IMR-90 (cell line): ENCODE measurements at regions not wholly inside any gene's neighbourhood (a gene's known extent, or its start where the extent isn't known, plus 50 kb on each side); places are given as distances from the start of the nearest gene placed in this dataset.

Experiments used
- ATAC-seq: fragments of 200-7000 bp; cut with Tn5 transposase; 2 replicates; pipeline ENCODE4 v1.9.1; 2020; ENCODE audit warnings: low read depth, mild to moderate bottlenecking, moderate library complexity
- BruUV-seq: library from RNA; stranded (reverse); fragments of 400-500 nt; replicated peaks from 2 replicates; lab custom pipeline; 2021; lab: Mats Ljungman, UMichigan
- CTCF ChIA-PET: fragments of 300-600 bp; formaldehyde crosslinking; extraction: SDS; loops from one replicate; lab custom pipeline; 2021; ENCODE audit warnings: antibody characterized with exemption; lab: Yijun Ruan, JAX
- POLR2A ChIA-PET: fragments of 300-600 bp; sonication (Branson Sonifier 250); formaldehyde crosslinking; loops from one replicate; lab custom pipeline; 2022; ENCODE audit warnings: antibody characterized with exemption; ENCODE audit not compliant: unreplicated experiment; lab: Charles Lee
- DNase-seq: peaks from one replicate; pipeline ENCODE4 v3.0.0; 2013
- H2AFZ ChIP-seq: replicated peaks from 2 replicates; pipeline ENCODE3; 2013; ENCODE audit warnings: low read length, mild to moderate bottlenecking; ENCODE audit not compliant: poor library complexity
- H2AK5ac ChIP-seq: 2 replicates; pipeline ENCODE4 v1.6.1; 2013; ENCODE audit warnings: low read depth, low read length, inconsistent platforms
- H2AK9ac ChIP-seq: replicated peaks from 2 replicates; pipeline ENCODE3; 2013; ENCODE audit warnings: mild to moderate bottlenecking, low read depth, low read length, moderate library complexity; ENCODE audit not compliant: poor library complexity
- H2BK120ac ChIP-seq: 2 replicates; pipeline ENCODE4 v1.6.1; 2013; ENCODE audit warnings: low read depth, low read length, inconsistent platforms
- H2BK15ac ChIP-seq: 3 replicates; pipeline ENCODE4 v1.6.1; 2013; ENCODE audit warnings: low read depth, low read length, inconsistent platforms
- H2BK20ac ChIP-seq: 2 replicates; pipeline ENCODE4 v1.6.1; 2013; ENCODE audit warnings: low read depth, mild to moderate bottlenecking, inconsistent platforms, low read length, moderate library complexity
- H2BK5ac ChIP-seq: 2 replicates; pipeline ENCODE4 v1.6.1; 2013; ENCODE audit warnings: mild to moderate bottlenecking, low read depth, low read length, inconsistent platforms; ENCODE audit not compliant: poor library complexity, severe bottlenecking
- H3K14ac ChIP-seq: replicated peaks from 2 replicates; pipeline ENCODE4 v1.6.1; 2013; ENCODE audit warnings: low read depth, low read length, inconsistent platforms
- H3K18ac ChIP-seq: 2 replicates; pipeline ENCODE4 v1.6.1; 2013; ENCODE audit warnings: low read depth, low read length, control low read depth
- H3K23ac ChIP-seq: 2 replicates; pipeline ENCODE4 v1.6.1; 2013; ENCODE audit warnings: low read depth, low read length, inconsistent platforms
- H3K27ac ChIP-seq: 2 replicates; pipeline ENCODE4 v1.5.1; 2013; ENCODE audit warnings: mild to moderate bottlenecking, control low read depth, low read length; ENCODE audit not compliant: insufficient read depth
- H3K27me3 ChIP-seq: 2 replicates; pipeline ENCODE4 v1.6.1; 2013; ENCODE audit warnings: low read length; ENCODE audit not compliant: control insufficient read depth, insufficient read depth
- H3K36me3 ChIP-seq: 2 replicates; pipeline ENCODE4 v1.6.1; 2013; ENCODE audit warnings: low read length, mixed read lengths; ENCODE audit not compliant: control insufficient read depth, insufficient read depth
- H3K4ac ChIP-seq: 2 replicates; pipeline ENCODE4 v1.6.1; 2013; ENCODE audit warnings: low read depth, low read length, inconsistent platforms
- H3K4me1 ChIP-seq: 2 replicates; pipeline ENCODE4 v1.6.1; 2013; ENCODE audit warnings: low read length, mixed read lengths; ENCODE audit not compliant: control insufficient read depth, insufficient read depth
- H3K4me2 ChIP-seq: 2 replicates; pipeline ENCODE4 v1.6.1; 2013; ENCODE audit warnings: low read depth, mild to moderate bottlenecking, control low read depth, low read length, moderate library complexity
- H3K4me3 ChIP-seq: 2 replicates; pipeline ENCODE4 v1.5.1; 2013; ENCODE audit warnings: low read depth, mild to moderate bottlenecking, control low read depth, low read length, moderate library complexity; ENCODE audit not compliant: insufficient read depth
- H3K56ac ChIP-seq: 2 replicates; pipeline ENCODE4 v1.6.1; 2013; ENCODE audit warnings: low read length, inconsistent platforms; ENCODE audit not compliant: insufficient read depth; ENCODE audit errors: extremely low read depth
- H3K79me1 ChIP-seq, 2 experiments: 2 replicates each; pipeline ENCODE4 v1.6.1; 2013; ENCODE audit warnings: low read length in 2 of 2, inconsistent platforms in 1 of 2, low read depth in 1 of 2
- H3K9ac ChIP-seq: 2 replicates; pipeline ENCODE4 v1.6.1; 2013; ENCODE audit warnings: low read depth, low read length, control low read depth
- H3K9me1 ChIP-seq: 2 replicates; pipeline ENCODE4 v1.6.1; 2013; ENCODE audit warnings: low read length, inconsistent platforms; ENCODE audit not compliant: insufficient read depth
- H3K9me3 ChIP-seq: 2 replicates; pipeline ENCODE4 v1.6.1; 2013; ENCODE audit warnings: low read length; ENCODE audit not compliant: control insufficient read depth, insufficient read depth
- H4K20me1 ChIP-seq: 2 replicates; pipeline ENCODE4 v1.6.1; 2013; ENCODE audit warnings: low read length, inconsistent platforms; ENCODE audit not compliant: insufficient read depth
- H4K5ac ChIP-seq: 2 replicates; pipeline ENCODE4 v1.6.1; 2013; ENCODE audit warnings: mild to moderate bottlenecking, low read depth, low read length, control low read depth
- H4K8ac ChIP-seq, 2 experiments: 2 replicates each; pipeline ENCODE4 v1.6.1; 2013; ENCODE audit warnings: low read depth in 2 of 2, low read length in 2 of 2, control low read depth in 1 of 2, inconsistent platforms in 1 of 2
- H4K91ac ChIP-seq: 2 replicates; pipeline ENCODE4 v1.6.1; 2013; ENCODE audit warnings: low read depth, low read length, inconsistent platforms; ENCODE audit not compliant: insufficient read depth
- CHD1 ChIP-seq: IDR thresholded peaks from 2 replicates; pipeline ENCODE4 v1.6.1; 2012; ENCODE audit warnings: low read depth, low read length, improper control_type of control experiment
- MXI1 ChIP-seq: IDR thresholded peaks from 2 replicates; pipeline ENCODE4 v1.6.1; 2012; ENCODE audit warnings: low read depth, mild to moderate bottlenecking, low read length, moderate library complexity, borderline replicate concordance
- RAD21 ChIP-seq: IDR thresholded peaks from 2 replicates; pipeline ENCODE4 v1.6.1; 2012; ENCODE audit warnings: low read length, improper control_type of control experiment
- RFX5 ChIP-seq: IDR thresholded peaks from 2 replicates; pipeline ENCODE4 v1.8.0; 2012; ENCODE audit warnings: low read depth, mild to moderate bottlenecking, low read length, moderate library complexity
- WGBS, 2 experiments: methylation state at CpG; one replicate each; pipeline versions ENCODE4 v1.1.5 to v1.1.7; 2013; ENCODE audit warnings: missing lambda C conversion rate in 2 of 2; ENCODE audit not compliant: insufficient read length in 1 of 2; ENCODE audit errors: extremely low coverage in 2 of 2; 5-methylcytosine and 5-hydroxymethylcytosine counted together
- dilution Hi-C: fragments of 300-500 bp; cut with HindIII; formaldehyde crosslinking; loops from one replicate; pipeline ENCODE4 v1.14.3; 2018; ENCODE audit warnings: low sequenced_read_pairs; ENCODE audit not compliant: unreplicated experiment
- in situ Hi-C: fragments of 300-500 bp; cut with MboI; formaldehyde crosslinking; loops from 3 replicates; pipeline ENCODE4 v1.14.3; 2019; ENCODE audit warnings: low sequenced_read_pairs, inconsistent platforms, mixed read lengths
- intact Hi-C: fragments of 100-400 bp; cut with micrococcal nuclease; formaldehyde crosslinking; loops from 2 replicates; pipeline ENCODE4 v1.10.0; 2022
- TF ChIP-seq, protein P1 (sequence below): fragments of 150-350 bp; IDR thresholded peaks from 2 replicates; pipeline ENCODE4 v1.6.1; 2017; ENCODE audit warnings: mild to moderate bottlenecking, antibody characterized with exemption, low read length, low read depth
- TF ChIP-seq, protein P2 (sequence below): conservative IDR thresholded peaks from 2 replicates; pipeline ENCODE4 v1.5.1; 2012; ENCODE audit warnings: mild to moderate bottlenecking, low read depth, low read length, improper control_type of control experiment

DNA sequence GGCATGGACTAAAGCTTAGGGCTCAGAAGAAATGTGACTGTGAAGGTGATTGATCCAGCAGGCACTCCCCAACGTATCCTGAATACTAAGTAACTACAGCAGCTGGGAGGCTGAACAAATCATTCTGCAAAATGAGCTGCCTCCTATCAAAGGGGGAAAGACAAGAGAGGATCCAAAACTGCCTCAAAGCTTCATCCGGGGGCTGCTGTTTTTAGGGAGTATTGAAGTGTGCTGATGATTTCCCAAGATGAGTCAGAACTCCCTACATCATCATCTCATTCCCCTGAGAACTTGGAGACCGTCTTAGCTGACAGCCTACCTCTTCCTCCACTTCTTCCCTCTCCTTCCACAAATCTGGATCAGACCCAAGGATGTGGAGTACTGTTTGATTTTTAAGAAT is 108.4 kb upstream of the GRAMD1B start:
- Histone ChIP-seq H3K27me3 (peaks cover 36% of the 10 kb centered on the region), H3K36me3 (no peaks in the 10 kb centered on the region), H3K4me3 (no peak overlapping the region), H3K56ac (no peak overlapping the region), H3K9ac (no peak overlapping the region), H2AFZ (no peak overlapping the region), H4K20me1 (no peaks in the 10 kb centered on the region), H3K9me1 (no peaks in the 10 kb centered on the region), H4K8ac (no peak overlapping the region), H3K14ac (no peak overlapping the region), H3K79me1 (no peaks in the 10 kb centered on the region), H4K5ac (no peak overlapping the region), H2AK5ac (no peak overlapping the region), H2BK15ac (no peak overlapping the region), H3K4me1 (no peaks in the 10 kb centered on the region), H3K18ac (no peak overlapping the region), H2BK5ac (no peak overlapping the region), H3K4ac (no peak overlapping the region), H3K27ac (no peak overlapping the region), H3K4me2 (no peak overlapping the region), H4K91ac (no peak overlapping the region), H2BK120ac (no peak overlapping the region), H2AK9ac (no peak overlapping the region), H3K9me3 (no peaks in the 10 kb centered on the region), H3K23ac (no peak overlapping the region), H2BK20ac (no peak overlapping the region)
- dilution Hi-C loops (no loop called here), in situ Hi-C loops (no loop called here), intact Hi-C loops (no loop called here)
- ATAC-seq (no peak), DNase-seq (no peak)
- ChIA-PET POLR2A (no interaction called here), CTCF (no interaction called here)
- no TSS peak for BruUV-seq
- TF ChIP-seq, protein P1, sequence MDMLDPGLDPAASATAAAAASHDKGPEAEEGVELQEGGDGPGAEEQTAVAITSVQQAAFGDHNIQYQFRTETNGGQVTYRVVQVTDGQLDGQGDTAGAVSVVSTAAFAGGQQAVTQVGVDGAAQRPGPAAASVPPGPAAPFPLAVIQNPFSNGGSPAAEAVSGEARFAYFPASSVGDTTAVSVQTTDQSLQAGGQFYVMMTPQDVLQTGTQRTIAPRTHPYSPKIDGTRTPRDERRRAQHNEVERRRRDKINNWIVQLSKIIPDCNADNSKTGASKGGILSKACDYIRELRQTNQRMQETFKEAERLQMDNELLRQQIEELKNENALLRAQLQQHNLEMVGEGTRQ = no peak
- no peak for TF ChIP-seq MXI1
- TF ChIP-seq, protein P2, sequence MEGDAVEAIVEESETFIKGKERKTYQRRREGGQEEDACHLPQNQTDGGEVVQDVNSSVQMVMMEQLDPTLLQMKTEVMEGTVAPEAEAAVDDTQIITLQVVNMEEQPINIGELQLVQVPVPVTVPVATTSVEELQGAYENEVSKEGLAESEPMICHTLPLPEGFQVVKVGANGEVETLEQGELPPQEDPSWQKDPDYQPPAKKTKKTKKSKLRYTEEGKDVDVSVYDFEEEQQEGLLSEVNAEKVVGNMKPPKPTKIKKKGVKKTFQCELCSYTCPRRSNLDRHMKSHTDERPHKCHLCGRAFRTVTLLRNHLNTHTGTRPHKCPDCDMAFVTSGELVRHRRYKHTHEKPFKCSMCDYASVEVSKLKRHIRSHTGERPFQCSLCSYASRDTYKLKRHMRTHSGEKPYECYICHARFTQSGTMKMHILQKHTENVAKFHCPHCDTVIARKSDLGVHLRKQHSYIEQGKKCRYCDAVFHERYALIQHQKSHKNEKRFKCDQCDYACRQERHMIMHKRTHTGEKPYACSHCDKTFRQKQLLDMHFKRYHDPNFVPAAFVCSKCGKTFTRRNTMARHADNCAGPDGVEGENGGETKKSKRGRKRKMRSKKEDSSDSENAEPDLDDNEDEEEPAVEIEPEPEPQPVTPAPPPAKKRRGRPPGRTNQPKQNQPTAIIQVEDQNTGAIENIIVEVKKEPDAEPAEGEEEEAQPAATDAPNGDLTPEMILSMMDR = no peak
- no peak for TF ChIP-seq CHD1
- TF ChIP-seq RAD21 = no peak
- no peak for TF ChIP-seq RFX5
- WGBS, 2 experiments = no CpG with 5 or more reads among the region's 3 CpGs
